IMR-90 (cell line): ENCODE measurements at regions not wholly inside any gene's neighbourhood (a gene's known extent, or its start where the extent isn't known, plus 50 kb on each side); places are given as distances from the start of the nearest gene placed in this dataset.
A peak's percentile ranks its signal among the peaks of the same experiment; 100 is the strongest.

Experiments used
- ATAC-seq: fragments of 200-7000 bp; cut with Tn5 transposase; 2 replicates; pipeline ENCODE4 v1.9.1; 2020; ENCODE audit warnings: low read depth, mild to moderate bottlenecking, moderate library complexity
- BruUV-seq: library from RNA; stranded (reverse); fragments of 400-500 nt; replicated peaks from 2 replicates; lab custom pipeline; 2021; lab: Mats Ljungman, UMichigan
- CTCF ChIA-PET: fragments of 300-600 bp; formaldehyde crosslinking; extraction: SDS; loops from one replicate; lab custom pipeline; 2021; ENCODE audit warnings: antibody characterized with exemption; lab: Yijun Ruan, JAX
- POLR2A ChIA-PET: fragments of 300-600 bp; sonication (Branson Sonifier 250); formaldehyde crosslinking; loops from one replicate; lab custom pipeline; 2022; ENCODE audit warnings: antibody characterized with exemption; ENCODE audit not compliant: unreplicated experiment; lab: Charles Lee
- DNase-seq: peaks from one replicate; pipeline ENCODE4 v3.0.0; 2013
- H2AFZ ChIP-seq: replicated peaks from 2 replicates; pipeline ENCODE3; 2013; ENCODE audit warnings: low read length, mild to moderate bottlenecking; ENCODE audit not compliant: poor library complexity
- H2AK5ac ChIP-seq: 2 replicates; pipeline ENCODE4 v1.6.1; 2013; ENCODE audit warnings: low read depth, low read length, inconsistent platforms
- H2AK9ac ChIP-seq: replicated peaks from 2 replicates; pipeline ENCODE3; 2013; ENCODE audit warnings: mild to moderate bottlenecking, low read depth, low read length, moderate library complexity; ENCODE audit not compliant: poor library complexity
- H2BK120ac ChIP-seq: 2 replicates; pipeline ENCODE4 v1.6.1; 2013; ENCODE audit warnings: low read depth, low read length, inconsistent platforms
- H2BK15ac ChIP-seq: 3 replicates; pipeline ENCODE4 v1.6.1; 2013; ENCODE audit warnings: low read depth, low read length, inconsistent platforms
- H2BK20ac ChIP-seq: 2 replicates; pipeline ENCODE4 v1.6.1; 2013; ENCODE audit warnings: low read depth, mild to moderate bottlenecking, inconsistent platforms, low read length, moderate library complexity
- H2BK5ac ChIP-seq: 2 replicates; pipeline ENCODE4 v1.6.1; 2013; ENCODE audit warnings: mild to moderate bottlenecking, low read depth, low read length, inconsistent platforms; ENCODE audit not compliant: poor library complexity, severe bottlenecking
- H3K14ac ChIP-seq: replicated peaks from 2 replicates; pipeline ENCODE4 v1.6.1; 2013; ENCODE audit warnings: low read depth, low read length, inconsistent platforms
- H3K18ac ChIP-seq: 2 replicates; pipeline ENCODE4 v1.6.1; 2013; ENCODE audit warnings: low read depth, low read length, control low read depth
- H3K23ac ChIP-seq: 2 replicates; pipeline ENCODE4 v1.6.1; 2013; ENCODE audit warnings: low read depth, low read length, inconsistent platforms
- H3K27ac ChIP-seq: 2 replicates; pipeline ENCODE4 v1.5.1; 2013; ENCODE audit warnings: mild to moderate bottlenecking, control low read depth, low read length; ENCODE audit not compliant: insufficient read depth
- H3K27me3 ChIP-seq: 2 replicates; pipeline ENCODE4 v1.6.1; 2013; ENCODE audit warnings: low read length; ENCODE audit not compliant: control insufficient read depth, insufficient read depth
- H3K36me3 ChIP-seq: 2 replicates; pipeline ENCODE4 v1.6.1; 2013; ENCODE audit warnings: low read length, mixed read lengths; ENCODE audit not compliant: control insufficient read depth, insufficient read depth
- H3K4ac ChIP-seq: 2 replicates; pipeline ENCODE4 v1.6.1; 2013; ENCODE audit warnings: low read depth, low read length, inconsistent platforms
- H3K4me1 ChIP-seq: 2 replicates; pipeline ENCODE4 v1.6.1; 2013; ENCODE audit warnings: low read length, mixed read lengths; ENCODE audit not compliant: control insufficient read depth, insufficient read depth
- H3K4me2 ChIP-seq: 2 replicates; pipeline ENCODE4 v1.6.1; 2013; ENCODE audit warnings: low read depth, mild to moderate bottlenecking, control low read depth, low read length, moderate library complexity
- H3K4me3 ChIP-seq: 2 replicates; pipeline ENCODE4 v1.5.1; 2013; ENCODE audit warnings: low read depth, mild to moderate bottlenecking, control low read depth, low read length, moderate library complexity; ENCODE audit not compliant: insufficient read depth
- H3K56ac ChIP-seq: 2 replicates; pipeline ENCODE4 v1.6.1; 2013; ENCODE audit warnings: low read length, inconsistent platforms; ENCODE audit not compliant: insufficient read depth; ENCODE audit errors: extremely low read depth
- H3K79me1 ChIP-seq, 2 experiments: 2 replicates each; pipeline ENCODE4 v1.6.1; 2013; ENCODE audit warnings: low read length in 2 of 2, inconsistent platforms in 1 of 2, low read depth in 1 of 2
- H3K9ac ChIP-seq: 2 replicates; pipeline ENCODE4 v1.6.1; 2013; ENCODE audit warnings: low read depth, low read length, control low read depth
- H3K9me1 ChIP-seq: 2 replicates; pipeline ENCODE4 v1.6.1; 2013; ENCODE audit warnings: low read length, inconsistent platforms; ENCODE audit not compliant: insufficient read depth
- H3K9me3 ChIP-seq: 2 replicates; pipeline ENCODE4 v1.6.1; 2013; ENCODE audit warnings: low read length; ENCODE audit not compliant: control insufficient read depth, insufficient read depth
- H4K20me1 ChIP-seq: 2 replicates; pipeline ENCODE4 v1.6.1; 2013; ENCODE audit warnings: low read length, inconsistent platforms; ENCODE audit not compliant: insufficient read depth
- H4K5ac ChIP-seq: 2 replicates; pipeline ENCODE4 v1.6.1; 2013; ENCODE audit warnings: mild to moderate bottlenecking, low read depth, low read length, control low read depth
- H4K8ac ChIP-seq, 2 experiments: 2 replicates each; pipeline ENCODE4 v1.6.1; 2013; ENCODE audit warnings: low read depth in 2 of 2, low read length in 2 of 2, control low read depth in 1 of 2, inconsistent platforms in 1 of 2
- H4K91ac ChIP-seq: 2 replicates; pipeline ENCODE4 v1.6.1; 2013; ENCODE audit warnings: low read depth, low read length, inconsistent platforms; ENCODE audit not compliant: insufficient read depth
- CEBPB ChIP-seq: IDR thresholded peaks from 2 replicates; pipeline ENCODE4 v1.6.1; 2012; ENCODE audit warnings: low read depth, low read length, improper control_type of control experiment
- NFE2L2 ChIP-seq: fragments of 150-350 bp; IDR thresholded peaks from 2 replicates; pipeline ENCODE4 v1.6.1; 2016; ENCODE audit warnings: low read depth, mild to moderate bottlenecking, low read length
- SMC3 ChIP-seq: fragments of 150-350 bp; IDR thresholded peaks from 2 replicates; pipeline ENCODE4 v1.6.1; 2016; ENCODE audit warnings: low read depth, mild to moderate bottlenecking, antibody characterized with exemption, low read length, moderate library complexity
- WGBS, 2 experiments: methylation state at CpG; one replicate each; pipeline versions ENCODE4 v1.1.5 to v1.1.7; 2013; ENCODE audit warnings: missing lambda C conversion rate in 2 of 2; ENCODE audit not compliant: insufficient read length in 1 of 2; ENCODE audit errors: extremely low coverage in 2 of 2; 5-methylcytosine and 5-hydroxymethylcytosine counted together
- dilution Hi-C: fragments of 300-500 bp; cut with HindIII; formaldehyde crosslinking; loops from one replicate; pipeline ENCODE4 v1.14.3; 2018; ENCODE audit warnings: low sequenced_read_pairs; ENCODE audit not compliant: unreplicated experiment
- in situ Hi-C: fragments of 300-500 bp; cut with MboI; formaldehyde crosslinking; loops from 3 replicates; pipeline ENCODE4 v1.14.3; 2019; ENCODE audit warnings: low sequenced_read_pairs, inconsistent platforms, mixed read lengths
- intact Hi-C: fragments of 100-400 bp; cut with micrococcal nuclease; formaldehyde crosslinking; loops from 2 replicates; pipeline ENCODE4 v1.10.0; 2022

DNA sequence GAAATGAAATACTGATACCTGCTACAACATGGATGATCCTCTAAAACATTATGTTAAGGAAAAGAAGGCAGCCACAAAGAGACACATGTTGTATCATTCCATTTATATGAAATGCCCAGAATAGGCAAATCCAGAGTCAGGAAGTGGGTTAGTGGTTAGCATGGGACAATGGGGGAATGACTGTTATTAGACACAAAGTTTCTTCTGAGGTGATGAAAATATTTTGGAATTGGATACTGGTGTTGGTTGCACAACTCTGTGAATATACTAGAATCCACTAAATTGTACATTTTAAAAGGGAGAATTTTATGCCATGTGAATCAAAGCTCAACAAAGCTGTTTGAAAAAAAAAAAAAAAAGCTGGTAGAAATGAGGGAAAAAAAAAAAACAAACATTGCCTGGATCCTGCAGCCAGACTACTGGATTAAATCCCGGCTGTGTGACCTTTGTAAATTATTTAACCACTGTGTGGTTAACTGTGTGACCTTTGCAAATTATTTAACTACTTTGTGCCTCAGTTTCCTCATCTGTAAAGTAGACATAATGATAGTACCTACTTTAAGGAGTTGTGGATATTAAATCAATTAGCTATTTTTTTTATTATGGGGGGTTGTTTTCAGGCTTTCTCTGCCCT is 75.6 kb upstream of the PRICKLE2 start:
- dilution Hi-C loops = no loop called here
- Histone ChIP-seq H3K4ac (no peak overlapping the region), H4K20me1 (no peaks in the 10 kb centered on the region), H3K9me1 (0 out of 2 replicates have a peak, but pooled peaks cover 4% of the 10 kb centered on the region), H3K27me3 (no peaks in the 10 kb centered on the region), H3K4me1 (no peaks in the 10 kb centered on the region; the same call in 1 of the 2 replicates), H3K23ac (no peak overlapping the region), H3K56ac (no peak overlapping the region), H4K5ac (no peak overlapping the region), H2AFZ (no peak overlapping the region), H2AK9ac (no peak overlapping the region), H2BK15ac (no peak overlapping the region), H4K8ac (no peak overlapping the region), H3K9me3 (peaks cover 4% of the 10 kb centered on the region), H3K36me3 (no peaks in the 10 kb centered on the region), H4K91ac (no peak overlapping the region), H3K79me1 (no peaks in the 10 kb centered on the region), H2BK120ac (no peak overlapping the region), H3K9ac (no peak overlapping the region), H2AK5ac (no peak overlapping the region), H3K4me2 (no peak overlapping the region), H3K4me3 (no peak overlapping the region), H3K18ac (no peak overlapping the region), H3K14ac (no peak overlapping the region), H3K27ac (no peak overlapping the region), H2BK5ac (peak overlapping the region; percentile 35), H2BK20ac (no peak overlapping the region)
- peak; percentile 82 for DNase-seq
- intact Hi-C loops = no loop called here
- CTCF ChIA-PET = interaction anchor here (1.0 to 1.2 kb wide), 2 partner anchors 8 to 60 kb away, joined by 3 read pairs; no protein-coding TSS in a partner anchor
- no TSS peak for BruUV-seq
- in situ Hi-C loops = no loop called here
- TF ChIP-seq CEBPB = peak; percentile 90
- no peak for TF ChIP-seq NFE2L2
- 0 out of 2 replicates have a peak, but pooled peaks have one; percentile 4 for TF ChIP-seq SMC3
- peak; percentile 65; the same call in 1 of the 2 replicates for ATAC-seq
- POLR2A ChIA-PET = interaction anchor here (0.6 kb wide), 3 partner anchors 32 to 200 kb away, joined by 3 to 8 read pairs (median 5); no protein-coding TSS in a partner anchor
- no CpG with 5 or more reads among the region's 1 CpG for WGBS, 2 experiments
